Gastroesophageal sphincter (tissue), 4 donors: ENCODE measurements at regions not wholly inside any gene's neighbourhood (a gene's known extent, or its start where the extent isn't known, plus 50 kb on each side); places are given as distances from the start of the nearest gene placed in this dataset.

Source experiments
- ATAC-seq: fragments of 150-250 bp; one replicate; pipeline ENCODE4 v1.9.1; 2016; ENCODE audit warnings: mild to moderate bottlenecking, moderate library complexity
- H3K27ac ChIP-seq, 4 donors: fragments of 200-600 bp; sonication (generic) in 3 of 4; 1 replicate in 3 of 4; 2 replicates in 1 of 4; pipeline ENCODE4 v1.5.1; 2016 to 2019
- H3K27me3 ChIP-seq: fragments of 200-600 bp; sonication (generic); one replicate; pipeline ENCODE4 v1.5.1; 2019
- H3K36me3 ChIP-seq, 2 donors: fragments of 200-600 bp; sonication (generic); one replicate each; pipeline ENCODE4 v1.5.1; 2019; ENCODE audit warnings: control low read depth in 1 of 2
- H3K4me1 ChIP-seq, 3 donors: fragments of 200-600 bp; sonication (generic); 1 replicate in 2 of 3; 2 replicates in 1 of 3; pipeline ENCODE4 v1.5.1; 2016 to 2019; ENCODE audit warnings: control low read depth in 2 of 3
- H3K4me3 ChIP-seq, 2 donors: fragments of 200-600 bp; sonication (generic); one replicate each; pipeline ENCODE4 v1.5.1; 2019; ENCODE audit warnings: mild to moderate bottlenecking in 1 of 2, moderate library complexity in 1 of 2
- H3K9me3 ChIP-seq, 3 donors: fragments of 200-600 bp; sonication (generic); one replicate each; pipeline ENCODE4 v1.5.1; 2017 to 2019; ENCODE audit warnings: control low read depth in 2 of 3
- EP300 ChIP-seq: sonication (generic); formaldehyde crosslinking; IDR thresholded peaks from one replicate; pipeline ENCODE4 v1.6.1; 2017; ENCODE audit warnings: antibody characterized with exemption, mild to moderate bottlenecking
- POLR2A ChIP-seq, 2 donors: fragments of 450-650 bp; IDR thresholded peaks; one replicate each; pipeline ENCODE4 v1.6.1; 2017; ENCODE audit warnings: antibody characterized with exemption in 2 of 2, mild to moderate bottlenecking in 2 of 2, moderate library complexity in 1 of 2
- POLR2AphosphoS5 ChIP-seq: sonication (generic); formaldehyde crosslinking; IDR thresholded peaks from one replicate; pipeline ENCODE4 v1.6.1; 2017; ENCODE audit warnings: antibody characterized with exemption
- WGBS, 2 donors: methylation state at CpG; one replicate each; pipeline ENCODE4 v1.1.5; 2018; ENCODE audit warnings: low coverage in 1 of 2; 5-methylcytosine and 5-hydroxymethylcytosine counted together
- TF ChIP-seq, protein P1 (sequence below), 4 experiments: fragments of 200-600 bp in 2 of 4; fragments of 450-650 bp in 2 of 4; sonication (generic) in 1 of 4; IDR thresholded peaks; one replicate each; pipeline ENCODE4 v1.5.1; 2017 to 2019; ENCODE audit warnings: antibody characterized with exemption in 4 of 4, mild to moderate bottlenecking in 2 of 4, moderate library complexity in 2 of 4

GRCh38 chr2:12035029-12035720 lies 288.7 kb downstream of the LPIN1 start:
- TF ChIP-seq, protein P1, sequence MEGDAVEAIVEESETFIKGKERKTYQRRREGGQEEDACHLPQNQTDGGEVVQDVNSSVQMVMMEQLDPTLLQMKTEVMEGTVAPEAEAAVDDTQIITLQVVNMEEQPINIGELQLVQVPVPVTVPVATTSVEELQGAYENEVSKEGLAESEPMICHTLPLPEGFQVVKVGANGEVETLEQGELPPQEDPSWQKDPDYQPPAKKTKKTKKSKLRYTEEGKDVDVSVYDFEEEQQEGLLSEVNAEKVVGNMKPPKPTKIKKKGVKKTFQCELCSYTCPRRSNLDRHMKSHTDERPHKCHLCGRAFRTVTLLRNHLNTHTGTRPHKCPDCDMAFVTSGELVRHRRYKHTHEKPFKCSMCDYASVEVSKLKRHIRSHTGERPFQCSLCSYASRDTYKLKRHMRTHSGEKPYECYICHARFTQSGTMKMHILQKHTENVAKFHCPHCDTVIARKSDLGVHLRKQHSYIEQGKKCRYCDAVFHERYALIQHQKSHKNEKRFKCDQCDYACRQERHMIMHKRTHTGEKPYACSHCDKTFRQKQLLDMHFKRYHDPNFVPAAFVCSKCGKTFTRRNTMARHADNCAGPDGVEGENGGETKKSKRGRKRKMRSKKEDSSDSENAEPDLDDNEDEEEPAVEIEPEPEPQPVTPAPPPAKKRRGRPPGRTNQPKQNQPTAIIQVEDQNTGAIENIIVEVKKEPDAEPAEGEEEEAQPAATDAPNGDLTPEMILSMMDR (IDR thresholded peaks at IDR 0.05) = no peak
- no peak for TF ChIP-seq EP300
- TF ChIP-seq POLR2A (IDR thresholded peaks at IDR 0.05) = no peak
- TF ChIP-seq POLR2AphosphoS5 = no peak
- Histone ChIP-seq H3K27me3 (no peaks in the 10 kb centered on the region), H3K9me3 (no peaks in the 10 kb centered on the region), H3K4me3 (no peak overlapping the region), H3K4me1 (no peaks in the 10 kb centered on the region), H3K27ac (no peak overlapping the region), H3K36me3 (no peaks in the 10 kb centered on the region)
- no peak for ATAC-seq
- WGBS, 2 donors = 44 to 67% methylated on average over 3 to 5 of the region's 11 CpGs

DNA sequence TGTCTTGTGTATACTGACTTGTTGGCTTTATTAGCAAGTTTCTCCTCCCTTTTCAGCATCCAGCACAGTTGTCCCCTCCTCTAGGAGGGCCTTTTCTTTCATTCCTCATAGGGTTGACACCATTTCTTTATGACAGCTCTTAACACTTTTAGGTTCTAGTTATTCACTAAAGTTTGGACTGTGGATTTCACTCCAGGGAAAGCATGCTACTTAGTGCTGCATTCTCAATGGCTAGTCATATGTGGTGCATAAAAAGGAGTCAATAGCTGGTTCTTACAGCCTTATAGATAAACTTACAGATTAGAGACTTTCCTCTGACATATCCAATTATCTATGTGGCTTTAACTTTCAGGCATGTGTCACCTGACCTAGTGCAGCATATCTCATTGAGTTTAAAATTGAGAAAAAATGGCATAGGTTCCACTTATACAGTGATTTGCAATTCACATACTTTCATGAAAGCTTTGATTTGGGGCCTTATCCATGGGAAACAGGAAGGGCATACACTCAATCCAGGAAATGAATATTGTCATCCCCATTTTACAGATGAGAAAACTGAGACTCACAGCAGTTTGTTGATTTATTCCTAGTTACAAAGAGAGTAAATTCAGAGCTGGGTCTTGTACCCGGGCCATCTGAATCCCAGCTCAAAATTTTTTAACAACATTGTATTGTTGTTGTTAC lies 289.7 kb downstream of the LPIN1 start:
- H3K27ac ChIP-seq = no peak overlapping the region
- H3K36me3 ChIP-seq = no peaks in the 10 kb centered on the region
- H3K9me3 ChIP-seq = no peaks in the 10 kb centered on the region
- no peak overlapping the region for H3K4me3 ChIP-seq
- no peaks in the 10 kb centered on the region for H3K27me3 ChIP-seq
- ATAC-seq = no peak
- TF ChIP-seq, protein P1 (IDR thresholded peaks at IDR 0.05) = no peak
- TF ChIP-seq EP300 = no peak
- no peak for TF ChIP-seq POLR2AphosphoS5
- TF ChIP-seq POLR2A (IDR thresholded peaks at IDR 0.05) = no peak
- 92% methylated on average over 1 of the region's 1 CpG for WGBS, 2 donors
- no peaks in the 10 kb centered on the region for H3K4me1 ChIP-seq

GRCh38 chr2:12036640-12036983 lies 290.2 kb downstream of the LPIN1 start:
- no peak for ATAC-seq
- WGBS, 2 donors = 88 to 96% methylated on average over 7 to 8 of the region's 8 CpGs

DNA sequence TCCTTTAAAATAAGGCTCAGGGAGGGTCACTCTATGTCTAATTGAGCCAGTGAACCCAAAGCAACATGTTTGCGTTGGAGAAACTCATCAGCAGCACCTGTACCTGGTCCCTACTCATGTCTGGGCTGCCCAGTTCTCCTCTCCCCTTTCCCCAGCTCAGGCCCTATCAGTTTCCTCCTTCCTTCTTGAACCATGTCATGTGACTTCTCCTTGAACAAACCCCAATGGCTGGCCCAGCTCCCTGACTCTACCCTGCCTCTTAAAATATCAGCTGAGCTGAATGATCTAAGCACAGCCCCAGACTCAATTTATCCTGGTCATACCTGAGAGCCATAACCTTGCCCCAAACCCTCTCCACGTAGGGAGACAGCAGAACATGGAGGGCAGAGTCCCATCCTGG lies 290.9 kb downstream of the LPIN1 start:
- Histone ChIP-seq H3K36me3 (no peaks in the 10 kb centered on the region), H3K4me1 (no peaks in the 10 kb centered on the region), H3K27me3 (no peaks in the 10 kb centered on the region), H3K27ac (no peak overlapping the region), H3K9me3 (no peaks in the 10 kb centered on the region), H3K4me3 (no peak overlapping the region)
- no peak for ATAC-seq
- 92% methylated on average over 1 to 2 of the region's 2 CpGs for WGBS, 2 donors
- TF ChIP-seq, protein P1 (IDR thresholded peaks at IDR 0.05) = no peak
- TF ChIP-seq POLR2A (IDR thresholded peaks at IDR 0.05) (no peak), POLR2AphosphoS5 (no peak), EP300 (no peak)

More at GRCh38 chr2:12036640-12036983, 290.2 kb downstream of the LPIN1 start:
- H3K36me3 ChIP-seq = no peaks in the 10 kb centered on the region
- H3K27ac ChIP-seq = no peak overlapping the region
- H3K4me1 ChIP-seq = no peaks in the 10 kb centered on the region
- TF ChIP-seq POLR2A (IDR thresholded peaks at IDR 0.05) (no peak), POLR2AphosphoS5 (no peak), EP300 (no peak)
- TF ChIP-seq, protein P1 (IDR thresholded peaks at IDR 0.05) = no peak
- no peak overlapping the region for H3K4me3 ChIP-seq
- H3K9me3 ChIP-seq = no peaks in the 10 kb centered on the region
- no peaks in the 10 kb centered on the region for H3K27me3 ChIP-seq

- no peaks in the 10 kb centered on the region for H3K27me3 ChIP-seq
- no peaks in the 10 kb centered on the region for H3K4me1 ChIP-seq
- H3K4me3 ChIP-seq = no peak overlapping the region
- TF ChIP-seq POLR2A (IDR thresholded peaks at IDR 0.05) = no peak
- TF ChIP-seq, protein P1 (IDR thresholded peaks at IDR 0.05) = no peak
- no peak for TF ChIP-seq POLR2AphosphoS5
- TF ChIP-seq EP300 = no peak
- WGBS, 2 donors = 97% methylated on average over 6 of the region's 6 CpGs; no CpG with 5 or more reads in 1 of the 2 donors
- H3K36me3 ChIP-seq = no peaks in the 10 kb centered on the region
- no peak for ATAC-seq
- H3K9me3 ChIP-seq = no peaks in the 10 kb centered on the region
- H3K27ac ChIP-seq = no peak overlapping the region
Observed at GRCh38 chr2:12041236-12041635, 294.8 kb downstream of the LPIN1 start.
